ENCODE measurements at regions not wholly inside any gene's neighbourhood (a gene's known extent, or its start where the extent isn't known, plus 50 kb on each side); places are given as distances from the start of the nearest gene placed in this dataset.

DNA sequence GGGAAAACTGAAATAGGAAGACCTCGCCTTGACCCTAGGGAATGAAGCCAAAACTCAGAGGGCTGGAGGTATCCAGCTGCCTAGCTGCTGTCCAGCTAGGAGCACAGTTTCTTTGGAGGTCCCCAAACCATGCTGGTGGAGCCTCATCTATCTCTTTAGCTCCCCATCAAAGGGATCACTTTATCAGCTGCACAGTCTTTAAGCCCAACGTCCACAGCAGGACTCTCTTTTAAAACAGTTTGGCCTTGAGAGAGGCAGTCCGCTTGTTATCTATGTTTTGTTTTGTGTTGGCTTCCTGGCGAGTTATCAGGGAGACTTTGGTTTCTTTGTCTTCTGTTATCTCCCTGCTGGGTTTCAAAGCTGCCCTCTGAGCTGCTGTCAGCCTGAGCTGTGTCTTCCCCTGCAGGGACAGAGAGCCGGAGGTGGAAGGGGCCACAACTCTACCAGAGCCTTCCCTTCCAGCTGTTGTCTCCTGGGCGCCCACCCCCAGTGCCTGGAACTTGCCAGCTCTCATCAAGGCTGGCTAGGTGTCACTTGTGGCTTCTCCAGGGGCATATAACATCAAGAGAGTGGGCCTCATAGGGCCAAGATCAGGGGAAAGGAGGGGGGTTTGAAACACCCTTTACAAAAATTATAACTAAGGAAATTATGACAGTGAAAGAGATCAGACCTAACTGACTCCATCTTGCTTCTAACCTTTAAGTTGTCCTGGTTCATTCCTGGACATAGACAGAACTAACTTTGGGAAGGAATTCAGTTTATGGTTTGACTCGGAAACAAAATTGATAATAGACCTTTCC is 61.4 kb upstream of the C15orf39 start:
- TF ChIP-seq, protein P1, sequence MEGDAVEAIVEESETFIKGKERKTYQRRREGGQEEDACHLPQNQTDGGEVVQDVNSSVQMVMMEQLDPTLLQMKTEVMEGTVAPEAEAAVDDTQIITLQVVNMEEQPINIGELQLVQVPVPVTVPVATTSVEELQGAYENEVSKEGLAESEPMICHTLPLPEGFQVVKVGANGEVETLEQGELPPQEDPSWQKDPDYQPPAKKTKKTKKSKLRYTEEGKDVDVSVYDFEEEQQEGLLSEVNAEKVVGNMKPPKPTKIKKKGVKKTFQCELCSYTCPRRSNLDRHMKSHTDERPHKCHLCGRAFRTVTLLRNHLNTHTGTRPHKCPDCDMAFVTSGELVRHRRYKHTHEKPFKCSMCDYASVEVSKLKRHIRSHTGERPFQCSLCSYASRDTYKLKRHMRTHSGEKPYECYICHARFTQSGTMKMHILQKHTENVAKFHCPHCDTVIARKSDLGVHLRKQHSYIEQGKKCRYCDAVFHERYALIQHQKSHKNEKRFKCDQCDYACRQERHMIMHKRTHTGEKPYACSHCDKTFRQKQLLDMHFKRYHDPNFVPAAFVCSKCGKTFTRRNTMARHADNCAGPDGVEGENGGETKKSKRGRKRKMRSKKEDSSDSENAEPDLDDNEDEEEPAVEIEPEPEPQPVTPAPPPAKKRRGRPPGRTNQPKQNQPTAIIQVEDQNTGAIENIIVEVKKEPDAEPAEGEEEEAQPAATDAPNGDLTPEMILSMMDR (IDR thresholded peaks at IDR 0.05), result no peak
- TF ChIP-seq POLR2A (IDR thresholded peaks at IDR 0.05) (no peak), EP300 (IDR thresholded peaks at IDR 0.05) (no peak)

Measured in tibial nerve (tissue), 4 donors.